Activated CD8-positive, alpha-beta memory T cell treated with anti-CD3 and anti-CD28 coated beads, Interleukin-2, amount 50 U/mL, for 48 hours (primary cell): ENCODE measurements at regions not wholly inside any gene's neighbourhood (a gene's known extent, or its start where the extent isn't known, plus 50 kb on each side); places are given as distances from the start of the nearest gene placed in this dataset.

ENCODE experiments used
- DNase-seq: peaks from one replicate; pipeline ENCODE4 v3.0.0-alpha.2; 2020

DNA sequence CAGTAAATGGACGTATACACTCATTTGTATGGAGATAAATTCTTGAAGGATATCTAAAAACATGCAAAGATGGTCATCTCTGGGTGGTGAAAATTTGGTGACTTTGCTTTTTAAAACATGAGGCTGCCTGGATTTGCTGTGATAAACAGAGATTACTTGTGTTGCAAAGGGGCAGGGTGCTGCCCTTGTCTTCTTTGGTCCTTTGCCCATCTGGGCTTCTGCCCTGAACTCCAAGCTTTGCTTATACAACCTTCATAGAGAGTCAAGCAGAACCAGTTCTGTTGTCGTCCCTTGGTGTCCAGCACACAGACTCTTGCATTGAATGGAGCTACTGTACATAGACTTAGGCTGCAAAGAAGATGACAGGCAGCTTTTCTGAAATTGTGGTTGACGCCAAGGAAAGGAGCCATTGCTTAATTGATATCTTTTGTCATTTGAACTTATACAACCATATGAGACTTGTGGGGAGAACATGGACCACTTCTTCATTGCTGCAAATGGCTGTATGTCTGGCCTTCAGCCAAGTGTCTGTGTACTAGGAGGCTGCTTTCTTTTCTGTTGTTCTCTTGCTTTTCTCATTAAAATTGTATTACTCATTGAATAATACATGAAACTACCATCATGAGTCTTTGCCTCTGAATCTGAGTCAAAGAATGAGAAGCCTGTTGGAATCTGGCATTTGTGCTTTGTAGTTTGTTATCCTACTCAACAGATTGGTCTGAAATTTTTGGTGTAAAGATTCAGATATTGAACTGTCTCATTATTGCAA, 152.5 kb downstream of the DMRT2 start:
- no peak for DNase-seq

DNA sequence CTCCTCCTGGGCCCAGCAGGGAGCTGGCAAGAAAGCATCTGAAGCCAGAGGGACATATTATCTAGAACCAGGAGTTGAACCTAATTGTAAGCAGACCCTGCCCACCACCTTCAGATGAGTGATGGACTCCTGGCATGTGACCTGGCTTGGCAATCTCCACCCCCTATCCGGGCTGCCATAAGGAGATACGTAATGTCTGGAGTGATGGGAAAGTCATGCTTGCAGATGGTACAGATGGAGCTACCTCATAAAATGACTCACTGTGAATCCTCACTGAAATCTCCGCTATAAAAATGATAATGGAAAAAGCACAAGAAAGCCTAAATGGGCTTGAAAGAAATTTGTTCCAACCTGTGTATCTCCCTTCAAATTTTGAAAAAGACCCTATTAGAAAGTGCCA, 157.5 kb downstream of the DMRT2 start:
- no peak for DNase-seq

DNA sequence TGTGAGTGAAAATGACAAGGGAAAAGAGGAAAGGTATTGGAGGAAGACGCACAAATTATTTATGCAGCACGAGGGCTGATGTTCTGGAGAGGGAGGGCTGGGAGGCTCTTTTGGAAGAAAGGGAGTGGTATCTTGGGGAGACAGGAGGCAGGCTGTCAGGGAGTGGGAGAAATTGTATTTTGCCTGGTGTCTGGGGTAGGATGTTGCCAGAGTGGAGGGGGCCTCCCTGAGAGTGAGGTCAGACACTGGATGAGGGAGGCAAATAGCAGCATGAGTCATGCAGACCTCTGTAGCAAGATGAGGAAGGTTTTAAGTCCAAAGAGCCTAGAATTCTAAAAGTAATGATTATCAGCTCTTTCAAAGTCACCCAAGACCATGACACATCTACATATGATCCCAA, 158.0 kb downstream of the DMRT2 start:
- DNase-seq: no peak

- DNase-seq: no peak
Measured at GRCh38 chr9:1210954-1211353, 160.8 kb downstream of the DMRT2 start.

GRCh38 chr9:1216532-1216931, 166.4 kb downstream of the DMRT2 start:
- DNase-seq: no peak

DNA sequence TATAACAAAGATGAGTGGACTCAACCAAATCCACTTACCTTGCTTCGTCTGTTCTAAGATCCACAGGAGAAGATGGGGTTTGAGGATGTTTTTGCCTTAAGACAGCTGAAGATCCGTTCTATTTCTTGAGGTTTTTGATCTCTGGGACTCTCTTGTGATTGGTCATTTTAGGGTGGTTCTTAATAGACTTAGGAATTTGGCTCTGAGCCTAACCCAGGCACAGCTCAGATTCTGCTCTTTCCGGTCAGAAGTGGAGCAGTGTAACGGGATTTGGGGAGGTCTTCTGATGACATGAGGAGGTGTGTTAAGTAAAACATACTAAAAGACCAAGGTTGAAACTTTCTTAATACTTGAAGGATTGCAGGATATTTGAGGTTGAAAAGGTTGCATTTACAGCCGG, 166.9 kb downstream of the DMRT2 start:
- no peak for DNase-seq

DNA sequence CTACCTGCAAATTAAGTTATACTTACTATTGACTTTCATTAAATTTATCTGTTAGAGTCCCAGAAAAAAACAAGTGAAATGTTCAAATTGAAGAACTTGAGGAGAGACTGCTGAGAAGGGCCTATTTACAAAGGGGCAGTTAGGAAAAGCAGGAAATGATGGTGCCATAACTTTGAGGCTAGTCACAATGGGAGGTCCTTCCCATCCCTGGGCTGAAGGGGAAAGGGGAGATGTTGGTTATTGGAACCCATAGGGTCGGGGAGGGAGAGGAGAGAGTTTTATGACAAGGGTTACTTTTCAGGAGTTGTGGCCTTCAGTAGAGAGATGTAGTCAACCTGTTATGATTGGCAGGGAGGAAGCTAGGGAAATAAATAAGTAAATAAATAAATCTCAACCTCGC, 169.1 kb downstream of the DMRT2 start:
- no peak for DNase-seq

- no peak for DNase-seq
Measured at GRCh38 chr9:1221298-1221697, 171.1 kb downstream of the DMRT2 start.

DNA sequence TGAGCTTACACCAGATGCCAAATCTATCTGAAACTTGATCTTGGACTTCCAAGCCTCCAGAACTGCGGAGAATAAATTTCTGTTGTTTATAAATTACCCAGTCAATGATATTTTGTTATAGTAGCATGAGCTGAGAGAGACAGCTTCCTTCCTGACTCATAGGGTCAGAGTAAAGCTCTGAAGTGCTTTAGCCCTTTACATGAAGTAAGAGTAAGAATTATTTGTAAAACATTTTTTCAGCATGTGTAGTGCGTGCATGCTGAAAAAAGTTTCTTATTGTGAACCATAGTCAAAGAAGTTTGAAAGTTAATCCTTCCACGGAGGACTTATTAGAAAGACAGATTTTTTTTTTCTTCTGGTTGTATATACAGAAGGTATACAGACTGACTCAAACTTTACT, 172.4 kb downstream of the DMRT2 start:
- DNase-seq: no peak

GRCh38 chr9:1231998-1232919, 182.1 kb downstream of the DMRT2 start:
- DNase-seq: no peak

GRCh38 chr9:1233568-1233967, 183.4 kb downstream of the DMRT2 start:
- DNase-seq: no peak

GRCh38 chr9:1235650-1236049, 185.5 kb downstream of the DMRT2 start:
- DNase-seq: no peak

GRCh38 chr9:1236061-1236460, 185.9 kb downstream of the DMRT2 start:
- DNase-seq: no peak

GRCh38 chr9:1238407-1238806, 188.2 kb downstream of the DMRT2 start:
- no peak for DNase-seq

GRCh38 chr9:1248743-1249142, 198.6 kb downstream of the DMRT2 start:
- DNase-seq: no peak

DNA sequence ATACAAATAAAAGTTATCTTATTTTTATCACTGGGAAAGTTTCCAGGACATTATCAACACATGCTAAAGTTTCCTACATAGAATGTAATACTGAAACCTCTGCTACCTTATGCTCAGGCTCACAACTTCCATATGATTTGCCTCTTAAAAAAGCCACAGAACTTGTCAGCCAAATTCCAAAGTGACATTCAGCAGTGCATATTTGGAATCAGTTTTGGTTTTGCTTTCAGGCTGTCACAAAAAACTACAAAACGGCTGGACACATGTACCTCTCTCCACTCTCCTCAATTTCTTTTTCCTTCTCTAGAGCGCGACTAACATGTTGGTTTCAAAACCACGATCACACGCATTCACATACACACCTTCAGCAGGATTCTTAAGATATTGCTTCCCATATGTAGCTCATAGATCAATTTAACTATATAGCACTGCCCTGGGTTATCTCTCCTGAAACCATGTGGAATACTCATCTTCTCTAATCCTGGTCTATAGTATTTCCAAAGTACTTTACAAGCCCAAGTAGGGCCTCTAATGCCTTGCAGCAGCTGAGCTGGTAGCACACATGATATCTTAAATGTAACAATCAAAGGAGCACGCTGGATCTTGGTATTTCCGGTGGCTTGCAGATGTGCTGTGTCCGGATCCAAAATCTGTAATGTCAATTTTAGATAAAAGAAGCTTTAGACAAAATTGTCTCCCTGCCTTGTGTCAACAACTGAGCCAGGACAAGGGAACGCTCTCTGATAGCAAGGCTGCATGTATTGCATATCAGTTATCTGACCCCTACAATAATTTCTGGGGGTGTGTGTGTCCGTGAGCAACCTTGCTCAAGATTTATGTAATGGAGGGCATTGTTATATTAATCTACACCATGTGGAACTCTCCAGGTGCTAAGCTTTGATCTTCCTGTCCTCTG, 203.2 kb downstream of the DMRT2 start:
- DNase-seq: no peak

DNA sequence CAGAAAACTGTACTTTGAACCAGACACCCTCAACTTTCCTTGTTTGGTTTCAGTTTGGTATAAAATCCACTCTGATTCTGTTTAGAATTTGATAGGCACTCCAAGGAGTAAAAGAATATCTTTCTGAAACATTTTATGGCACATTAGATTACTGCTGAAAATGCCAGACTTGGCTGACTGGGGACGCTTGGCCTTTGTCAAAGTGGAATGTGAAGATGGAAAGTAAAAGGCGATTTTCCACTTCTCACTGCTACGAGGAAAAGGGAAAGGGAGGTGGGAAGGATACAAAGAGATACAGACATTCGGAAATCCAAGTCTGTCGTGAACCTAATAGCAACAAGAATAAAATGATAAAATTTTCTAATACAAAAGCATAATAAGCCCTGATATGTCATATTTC, 203.9 kb downstream of the DMRT2 start:
- no peak for DNase-seq

- DNase-seq: no peak
Measured at GRCh38 chr9:1256178-1256577, 206.0 kb downstream of the DMRT2 start.

- no peak for DNase-seq
Measured at GRCh38 chr9:1261266-1261665, 211.1 kb downstream of the DMRT2 start.

DNA sequence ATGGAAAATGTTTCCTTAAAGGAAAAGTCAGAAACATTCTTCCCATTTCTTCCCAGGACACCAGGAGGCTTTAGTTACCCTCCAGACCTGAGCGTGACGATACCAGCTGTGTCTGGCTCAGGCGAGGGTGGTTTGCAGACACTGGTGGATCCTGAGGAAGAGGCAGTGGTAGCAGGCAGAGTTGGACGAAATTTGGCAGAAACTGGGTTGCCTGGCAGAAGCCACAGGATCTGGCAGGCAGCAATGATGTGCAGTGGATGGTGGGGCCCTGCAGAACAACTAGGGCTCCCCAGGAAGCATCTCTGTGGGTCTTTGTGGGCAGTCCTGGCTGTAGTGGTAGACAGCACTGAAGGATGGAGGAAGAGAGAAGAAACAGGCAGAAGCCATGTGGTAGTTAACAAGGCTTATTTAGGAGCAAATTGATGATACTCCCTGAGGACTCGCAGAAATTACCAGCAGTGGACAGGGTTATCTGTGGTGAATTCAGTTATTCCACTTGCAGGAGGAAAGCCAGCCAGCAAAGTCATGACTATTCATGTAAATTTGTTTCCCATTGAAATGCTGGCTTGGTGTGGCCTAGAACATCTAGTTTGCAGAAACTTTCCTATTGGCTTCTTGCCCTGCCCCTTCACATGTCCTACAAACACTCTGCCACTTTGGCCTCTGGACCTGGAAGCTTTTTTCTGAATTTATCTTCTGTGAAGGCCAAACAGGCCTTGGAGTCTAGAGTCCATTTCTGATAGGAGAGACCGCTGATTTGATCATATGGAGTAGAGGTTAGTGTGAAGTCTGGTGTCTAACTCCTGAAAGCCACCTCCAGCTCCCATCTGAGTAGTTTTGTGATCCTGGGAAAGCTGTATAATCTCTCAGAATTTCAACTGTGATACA, 212.0 kb downstream of the DMRT2 start:
- no peak for DNase-seq

GRCh38 chr9:1267141-1267570, 217.0 kb downstream of the DMRT2 start:
- DNase-seq: no peak

DNA sequence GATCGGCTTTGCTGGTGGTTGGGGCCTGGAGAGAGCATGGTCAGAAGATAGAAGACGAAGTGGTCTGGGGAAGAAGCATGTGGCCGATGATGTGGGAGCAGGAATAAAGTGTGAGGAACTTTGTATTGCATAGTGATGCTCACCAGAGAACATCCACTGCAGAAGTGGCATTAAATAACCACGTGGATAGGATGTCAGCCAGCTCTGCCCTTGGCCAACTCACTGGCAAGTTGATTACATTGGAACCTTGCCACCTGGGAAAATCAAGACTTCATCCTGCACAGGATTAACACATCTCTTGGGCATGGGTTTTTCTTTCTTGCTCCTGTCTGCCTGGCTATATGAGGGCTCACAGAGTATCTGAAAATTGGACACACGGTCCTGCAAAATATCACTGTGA, 217.4 kb downstream of the DMRT2 start:
- DNase-seq: no peak
